Tibial nerve (tissue), 3 donors: ENCODE measurements at regions not wholly inside any gene's neighbourhood (a gene's known extent, or its start where the extent isn't known, plus 50 kb on each side); places are given as distances from the start of the nearest gene placed in this dataset.

Experiments
- POLR2A ChIP-seq, 2 donors: fragments of 450-650 bp; IDR thresholded peaks; one replicate each; pipeline ENCODE4 v1.6.1; 2017; ENCODE audit warnings: antibody characterized with exemption in 2 of 2, mild to moderate bottlenecking in 2 of 2, moderate library complexity in 2 of 2
- TF ChIP-seq, protein P1 (sequence below), 5 experiments: fragments of 200-600 bp in 3 of 5; fragments of 450-650 bp in 2 of 5; sonication (generic) in 3 of 5; IDR thresholded peaks; one replicate each; pipeline ENCODE4 v1.5.1; 2016 to 2019; ENCODE audit warnings: antibody characterized with exemption in 5 of 5, mild to moderate bottlenecking in 3 of 5, moderate library complexity in 2 of 5

GRCh38 chr16:8292271-8292670 lies 298.0 kb downstream of the TMEM114 start:
- TF ChIP-seq, protein P1, sequence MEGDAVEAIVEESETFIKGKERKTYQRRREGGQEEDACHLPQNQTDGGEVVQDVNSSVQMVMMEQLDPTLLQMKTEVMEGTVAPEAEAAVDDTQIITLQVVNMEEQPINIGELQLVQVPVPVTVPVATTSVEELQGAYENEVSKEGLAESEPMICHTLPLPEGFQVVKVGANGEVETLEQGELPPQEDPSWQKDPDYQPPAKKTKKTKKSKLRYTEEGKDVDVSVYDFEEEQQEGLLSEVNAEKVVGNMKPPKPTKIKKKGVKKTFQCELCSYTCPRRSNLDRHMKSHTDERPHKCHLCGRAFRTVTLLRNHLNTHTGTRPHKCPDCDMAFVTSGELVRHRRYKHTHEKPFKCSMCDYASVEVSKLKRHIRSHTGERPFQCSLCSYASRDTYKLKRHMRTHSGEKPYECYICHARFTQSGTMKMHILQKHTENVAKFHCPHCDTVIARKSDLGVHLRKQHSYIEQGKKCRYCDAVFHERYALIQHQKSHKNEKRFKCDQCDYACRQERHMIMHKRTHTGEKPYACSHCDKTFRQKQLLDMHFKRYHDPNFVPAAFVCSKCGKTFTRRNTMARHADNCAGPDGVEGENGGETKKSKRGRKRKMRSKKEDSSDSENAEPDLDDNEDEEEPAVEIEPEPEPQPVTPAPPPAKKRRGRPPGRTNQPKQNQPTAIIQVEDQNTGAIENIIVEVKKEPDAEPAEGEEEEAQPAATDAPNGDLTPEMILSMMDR (IDR thresholded peaks at IDR 0.05) = no peak
- no peak for TF ChIP-seq POLR2A (IDR thresholded peaks at IDR 0.05)
